ENCODE measurements at regions not wholly inside any gene's neighbourhood (a gene's known extent, or its start where the extent isn't known, plus 50 kb on each side); places are given as distances from the start of the nearest gene placed in this dataset.

GRCh38 chr2:118339386-118339785 is 251.1 kb downstream of the INSIG2 start:
- no peak overlapping the region for H3K4me3 Mint-ChIP-seq (ENCODE audit: low read depth)
- H3K27me3 Mint-ChIP-seq (ENCODE audit: low read depth): peaks cover 9% of the 10 kb centered on the region
- intact Hi-C loops (cut with micrococcal nuclease): no loop called here
- peaks cover 12% of the 10 kb centered on the region for H3K9me3 Mint-ChIP-seq
- H3K27ac Mint-ChIP-seq: no peak overlapping the region
- DNase-seq (ENCODE audit: low spot score): no peak
- no peaks in the 10 kb centered on the region for H3K4me1 Mint-ChIP-seq (ENCODE audit: low read depth)
- no peaks in the 10 kb centered on the region for H3K36me3 Mint-ChIP-seq (ENCODE audit: low read depth)

GRCh38 chr2:118333664-118334063 is 245.4 kb downstream of the INSIG2 start:
- intact Hi-C loops (cut with micrococcal nuclease): no loop called here
- Mint-ChIP-seq H3K27me3 (ENCODE audit: low read depth) (peaks cover 15% of the 10 kb centered on the region), H3K9me3 (peaks cover 5% of the 10 kb centered on the region), H3K4me1 (ENCODE audit: low read depth) (no peaks in the 10 kb centered on the region), H3K4me3 (ENCODE audit: low read depth) (no peak overlapping the region), H3K36me3 (ENCODE audit: low read depth) (no peaks in the 10 kb centered on the region), H3K27ac (no peak overlapping the region)
- no peak for DNase-seq (ENCODE audit: low spot score)

- intact Hi-C loops (cut with micrococcal nuclease): no loop called here
- DNase-seq (ENCODE audit: low spot score): no peak
- Mint-ChIP-seq H3K27me3 (ENCODE audit: low read depth) (peaks cover 9% of the 10 kb centered on the region), H3K9me3 (no peaks in the 10 kb centered on the region), H3K27ac (no peak overlapping the region), H3K36me3 (ENCODE audit: low read depth) (no peaks in the 10 kb centered on the region), H3K4me1 (ENCODE audit: low read depth) (no peaks in the 10 kb centered on the region), H3K4me3 (ENCODE audit: low read depth) (no peak overlapping the region)
These were observed 237.2 kb downstream of the INSIG2 start for GRCh38 chr2:118325321-118325955.

DNA sequence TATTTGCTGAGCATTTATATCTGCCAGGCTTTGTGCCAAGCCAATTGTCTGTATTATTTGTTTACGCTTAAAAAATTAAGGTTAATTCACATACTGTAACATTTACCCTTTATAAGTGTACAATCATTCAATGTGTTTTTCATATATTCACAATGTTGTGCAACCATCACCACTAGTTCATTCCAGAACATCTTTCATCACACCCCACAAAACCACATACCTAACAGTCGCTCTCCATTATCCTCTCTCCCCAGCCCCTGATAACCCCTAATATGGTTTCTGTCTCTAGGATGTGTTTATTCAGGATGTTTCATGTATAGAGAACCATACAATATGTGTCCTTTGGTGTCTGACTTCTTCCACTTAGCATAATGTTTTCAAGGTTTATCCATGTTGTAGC is 234.1 kb downstream of the INSIG2 start:
- Mint-ChIP-seq H3K4me3 (ENCODE audit: low read depth) (no peak overlapping the region), H3K27ac (no peak overlapping the region), H3K27me3 (ENCODE audit: low read depth) (peaks cover 16% of the 10 kb centered on the region), H3K36me3 (ENCODE audit: low read depth) (no peaks in the 10 kb centered on the region), H3K4me1 (ENCODE audit: low read depth) (no peaks in the 10 kb centered on the region), H3K9me3 (no peaks in the 10 kb centered on the region)
- no peak for DNase-seq (ENCODE audit: low spot score)
- intact Hi-C loops (cut with micrococcal nuclease): no loop called here

DNA sequence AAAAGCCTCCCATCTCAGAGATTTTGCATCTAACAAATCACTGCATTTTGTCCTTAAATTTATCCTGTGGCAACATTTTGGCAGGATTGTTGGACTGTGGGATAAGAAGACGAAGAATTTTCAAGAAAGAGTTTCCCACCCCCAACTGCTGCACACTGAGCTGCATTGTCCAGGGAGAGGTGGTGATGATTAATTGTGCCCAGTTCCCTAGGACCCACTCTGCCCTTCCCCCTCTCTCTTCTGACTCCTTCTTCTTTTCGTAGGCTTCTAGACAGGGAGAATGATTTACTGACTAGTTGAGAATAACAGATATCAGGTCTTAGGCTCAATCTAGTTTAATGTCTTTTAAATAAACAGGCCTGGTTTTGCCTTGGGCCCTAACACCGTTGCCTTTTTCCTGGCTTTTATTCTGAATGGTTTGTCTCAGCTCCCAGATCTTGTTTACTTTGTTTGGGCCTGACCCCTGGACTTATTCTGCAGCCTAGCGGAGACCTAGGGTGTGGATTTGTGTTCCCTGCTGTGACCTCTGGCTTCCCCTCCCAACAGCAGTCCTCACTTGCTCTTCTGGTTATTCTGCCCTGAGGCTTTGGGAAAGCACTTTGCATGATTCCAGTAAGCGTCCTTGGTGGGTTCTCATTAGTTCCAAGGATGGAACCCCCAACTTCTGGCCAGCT is 233.3 kb downstream of the INSIG2 start:
- no peaks in the 10 kb centered on the region for H3K9me3 Mint-ChIP-seq
- DNase-seq (ENCODE audit: low spot score): no peak
- H3K27me3 Mint-ChIP-seq (ENCODE audit: low read depth): peaks cover 16% of the 10 kb centered on the region
- no peak overlapping the region for H3K4me3 Mint-ChIP-seq (ENCODE audit: low read depth)
- H3K27ac Mint-ChIP-seq: no peak overlapping the region
- no peaks in the 10 kb centered on the region for H3K36me3 Mint-ChIP-seq (ENCODE audit: low read depth)
- intact Hi-C loops (cut with micrococcal nuclease): no loop called here
- no peaks in the 10 kb centered on the region for H3K4me1 Mint-ChIP-seq (ENCODE audit: low read depth)

- Mint-ChIP-seq H3K36me3 (ENCODE audit: low read depth) (no peaks in the 10 kb centered on the region), H3K9me3 (no peaks in the 10 kb centered on the region), H3K27me3 (ENCODE audit: low read depth) (peaks cover 21% of the 10 kb centered on the region), H3K27ac (no peak overlapping the region), H3K4me1 (ENCODE audit: low read depth) (no peaks in the 10 kb centered on the region), H3K4me3 (ENCODE audit: low read depth) (no peak overlapping the region)
- intact Hi-C loops (cut with micrococcal nuclease): no loop called here
- DNase-seq (ENCODE audit: low spot score): no peak
These were observed 232.4 kb downstream of the INSIG2 start for GRCh38 chr2:118320658-118321057.

DNA sequence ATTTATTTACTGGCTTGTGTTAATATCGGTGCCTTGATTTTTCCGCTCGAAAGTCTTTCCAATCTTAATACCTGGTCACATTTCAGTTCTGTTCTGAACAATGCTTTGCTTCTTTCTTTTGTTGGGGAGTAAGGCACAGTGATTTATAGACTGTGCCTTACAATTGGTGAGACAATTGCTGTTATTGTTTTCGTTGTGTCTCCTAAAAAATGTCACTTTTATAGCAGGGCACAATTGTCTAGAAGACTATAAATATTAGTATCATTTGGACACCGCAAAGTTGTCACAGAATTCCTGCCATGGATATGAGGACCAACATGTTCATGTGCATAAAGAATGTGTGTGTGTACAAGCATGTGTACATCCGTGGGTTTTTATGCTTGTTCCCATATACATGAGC is 231.9 kb downstream of the INSIG2 start:
- Mint-ChIP-seq H3K27ac (no peak overlapping the region), H3K9me3 (no peaks in the 10 kb centered on the region), H3K4me3 (ENCODE audit: low read depth) (no peak overlapping the region), H3K4me1 (ENCODE audit: low read depth) (no peaks in the 10 kb centered on the region), H3K27me3 (ENCODE audit: low read depth) (peaks cover 21% of the 10 kb centered on the region), H3K36me3 (ENCODE audit: low read depth) (no peaks in the 10 kb centered on the region)
- no peak for DNase-seq (ENCODE audit: low spot score)
- intact Hi-C loops (cut with micrococcal nuclease): no loop called here

DNA sequence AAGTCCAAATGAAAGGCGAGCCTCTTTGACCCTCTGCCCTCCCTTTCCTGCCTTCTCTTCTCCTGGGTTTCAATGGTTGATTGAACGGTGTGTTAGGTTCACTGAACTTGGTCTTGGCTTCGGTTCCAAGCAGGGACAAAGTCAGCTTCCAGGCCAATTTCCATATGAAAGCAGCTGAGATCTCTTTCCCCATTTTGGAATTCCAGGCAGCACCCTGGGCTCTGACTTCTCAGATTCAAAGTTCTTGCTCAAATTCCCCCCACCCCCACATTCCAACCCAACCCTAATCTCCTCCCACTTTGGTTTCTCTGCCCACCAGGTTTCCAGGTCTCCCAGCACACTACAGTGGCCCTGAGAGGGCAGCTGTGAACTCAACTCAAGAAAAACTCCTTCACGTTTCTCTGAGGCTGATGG is 231.0 kb downstream of the INSIG2 start:
- no peaks in the 10 kb centered on the region for H3K4me1 Mint-ChIP-seq (ENCODE audit: low read depth)
- intact Hi-C loops (cut with micrococcal nuclease): loop anchor here (10.0 kb wide), 1 partner anchor 504 kb away; the partner anchor contains the start of gene DDX18
- H3K4me3 Mint-ChIP-seq (ENCODE audit: low read depth): no peak overlapping the region
- H3K27me3 Mint-ChIP-seq (ENCODE audit: low read depth): peaks cover 26% of the 10 kb centered on the region
- no peaks in the 10 kb centered on the region for H3K9me3 Mint-ChIP-seq
- H3K36me3 Mint-ChIP-seq (ENCODE audit: low read depth): no peaks in the 10 kb centered on the region
- DNase-seq (ENCODE audit: low spot score): no peak
- H3K27ac Mint-ChIP-seq: no peak overlapping the region

DNA sequence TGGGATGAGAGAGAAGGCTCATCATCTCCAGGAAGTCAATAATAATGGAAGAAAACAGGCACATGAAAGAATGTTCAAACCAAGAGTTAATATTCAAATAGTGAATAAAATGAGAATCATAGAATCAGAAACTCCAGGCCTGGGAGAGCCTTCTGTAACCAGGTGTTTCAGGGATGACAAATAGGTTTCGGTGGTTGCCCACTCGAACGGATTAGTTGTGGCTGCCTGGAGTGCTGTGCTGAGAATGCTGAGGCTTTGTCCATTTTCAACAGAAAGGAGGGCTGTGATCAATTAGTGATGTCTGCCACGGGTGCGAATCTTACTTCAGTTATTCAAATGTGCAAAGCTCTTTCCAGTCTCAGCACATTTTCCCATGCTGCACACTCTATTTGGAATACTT is 227.3 kb downstream of the INSIG2 start:
- H3K4me1 Mint-ChIP-seq (ENCODE audit: low read depth): no peaks in the 10 kb centered on the region
- no peaks in the 10 kb centered on the region for H3K36me3 Mint-ChIP-seq (ENCODE audit: low read depth)
- H3K4me3 Mint-ChIP-seq (ENCODE audit: low read depth): no peak overlapping the region
- DNase-seq (ENCODE audit: low spot score): no peak
- peaks cover 44% of the 10 kb centered on the region for H3K27me3 Mint-ChIP-seq (ENCODE audit: low read depth)
- intact Hi-C loops (cut with micrococcal nuclease): loop anchor here (10.0 kb wide), 1 partner anchor 501 kb away; the partner anchor contains the start of gene DDX18
- H3K27ac Mint-ChIP-seq: no peak overlapping the region
- H3K9me3 Mint-ChIP-seq: no peaks in the 10 kb centered on the region

GRCh38 chr2:118312969-118313756 is 224.9 kb downstream of the INSIG2 start:
- Mint-ChIP-seq H3K36me3 (ENCODE audit: low read depth) (no peaks in the 10 kb centered on the region), H3K9me3 (no peaks in the 10 kb centered on the region), H3K27me3 (ENCODE audit: low read depth) (peaks cover 36% of the 10 kb centered on the region), H3K4me3 (ENCODE audit: low read depth) (no peak overlapping the region), H3K27ac (no peak overlapping the region), H3K4me1 (ENCODE audit: low read depth) (peaks cover 4% of the 10 kb centered on the region)
- intact Hi-C loops (cut with micrococcal nuclease): loop anchor here (5.0 to 10.0 kb wide), 3 partner anchors 89 to 1054 kb away; partner anchors contain the start of genes C2orf76, DBI and DDX18
- DNase-seq (ENCODE audit: low spot score): no peak

GRCh38 chr2:118310681-118311429 is 222.6 kb downstream of the INSIG2 start:
- Mint-ChIP-seq H3K27ac (peak overlapping the region; percentile 93), H3K4me3 (ENCODE audit: low read depth) (peak overlapping the region; percentile 79), H3K36me3 (ENCODE audit: low read depth) (no peaks in the 10 kb centered on the region), H3K9me3 (no peaks in the 10 kb centered on the region), H3K4me1 (ENCODE audit: low read depth) (peaks cover 4% of the 10 kb centered on the region), H3K27me3 (ENCODE audit: low read depth) (peaks cover 26% of the 10 kb centered on the region)
- intact Hi-C loops (cut with micrococcal nuclease): loop anchor here (1.0 to 10.0 kb wide), 5 partner anchors 87 to 1056 kb away; partner anchors contain the start of genes C2orf76, DBI, DDX18 and INSIG2
- DNase-seq (ENCODE audit: low spot score): no peak

DNA sequence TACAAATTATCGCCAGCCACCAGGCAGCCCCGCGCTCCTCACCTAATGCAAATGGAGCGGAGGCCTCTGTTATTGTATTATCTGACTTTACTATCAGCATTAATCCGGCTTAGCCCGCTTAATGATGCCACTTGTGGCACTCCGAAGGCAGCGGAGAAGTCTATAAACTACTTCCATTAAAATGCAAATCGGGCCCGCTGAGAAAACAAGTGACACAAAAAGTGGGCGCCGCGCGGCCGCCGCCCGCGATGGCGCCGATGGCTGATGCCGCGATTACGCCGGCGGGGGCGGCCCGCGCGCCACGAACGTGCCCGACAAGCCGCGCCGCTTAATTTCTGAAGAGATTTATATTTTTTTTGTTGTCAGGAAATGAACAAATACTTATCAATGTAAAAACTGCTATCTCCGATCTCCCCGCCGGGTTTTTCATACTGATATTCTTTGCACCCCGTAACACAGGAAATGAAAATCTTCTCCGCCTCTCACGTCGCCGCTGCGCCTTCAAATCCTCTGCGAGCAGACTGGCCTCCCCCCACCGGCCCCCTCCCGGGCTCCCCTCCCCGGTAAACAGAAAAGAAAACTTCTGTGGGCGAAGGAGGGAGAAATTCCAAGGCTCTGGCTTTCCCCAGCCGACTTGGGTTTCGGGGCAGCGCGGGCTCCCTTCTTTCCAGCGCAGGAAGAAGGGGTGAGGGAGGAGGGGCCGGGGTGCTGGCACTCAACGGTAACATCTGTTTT is 221.8 kb downstream of the INSIG2 start:
- Mint-ChIP-seq H3K27ac (peak overlapping the region; percentile 93), H3K9me3 (no peaks in the 10 kb centered on the region), H3K4me3 (ENCODE audit: low read depth) (peak overlapping the region; percentile 79), H3K4me1 (ENCODE audit: low read depth) (peaks cover 4% of the 10 kb centered on the region), H3K27me3 (ENCODE audit: low read depth) (peaks cover 29% of the 10 kb centered on the region), H3K36me3 (ENCODE audit: low read depth) (no peaks in the 10 kb centered on the region)
- DNase-seq (ENCODE audit: low spot score): peak; percentile 71
- intact Hi-C loops (cut with micrococcal nuclease): loop anchor here (1.0 to 10.0 kb wide), 5 partner anchors 86 to 1057 kb away; partner anchors contain the start of genes C2orf76, DBI, DDX18 and INSIG2
